ENCODE measurements at regions not wholly inside any gene's neighbourhood (a gene's known extent, or its start where the extent isn't known, plus 50 kb on each side); places are given as distances from the start of the nearest gene placed in this dataset.

DNA sequence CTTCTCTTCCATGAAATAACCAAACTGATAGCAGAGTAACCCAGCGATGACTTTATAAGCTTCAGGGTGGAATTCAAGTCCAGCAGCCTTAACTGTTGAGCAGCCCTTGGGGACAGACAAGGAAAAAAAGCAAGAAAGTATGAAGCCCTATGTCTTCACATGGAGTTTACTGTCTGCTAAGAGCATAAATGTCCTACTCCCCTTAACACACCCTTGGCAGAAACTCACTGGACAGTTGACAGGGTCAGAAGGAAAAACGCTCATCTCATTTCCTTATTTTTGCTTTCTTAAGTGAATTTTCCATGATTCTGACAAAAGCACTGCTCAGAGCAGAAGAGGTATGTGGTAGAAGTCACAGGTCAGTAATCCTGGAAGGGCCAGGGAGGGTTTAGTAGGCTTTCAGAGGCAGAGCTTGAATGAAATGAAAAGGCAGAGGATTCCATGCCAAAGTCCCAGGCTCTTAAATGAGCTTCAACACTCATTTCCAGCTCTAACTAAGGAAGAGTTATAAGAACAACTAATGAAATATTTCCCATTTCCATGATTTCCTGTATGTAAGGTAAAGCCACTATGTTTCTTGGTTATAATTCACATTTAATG, 683.3 kb upstream of the KLHL29 start:
- no peak for DNase-seq

DNA sequence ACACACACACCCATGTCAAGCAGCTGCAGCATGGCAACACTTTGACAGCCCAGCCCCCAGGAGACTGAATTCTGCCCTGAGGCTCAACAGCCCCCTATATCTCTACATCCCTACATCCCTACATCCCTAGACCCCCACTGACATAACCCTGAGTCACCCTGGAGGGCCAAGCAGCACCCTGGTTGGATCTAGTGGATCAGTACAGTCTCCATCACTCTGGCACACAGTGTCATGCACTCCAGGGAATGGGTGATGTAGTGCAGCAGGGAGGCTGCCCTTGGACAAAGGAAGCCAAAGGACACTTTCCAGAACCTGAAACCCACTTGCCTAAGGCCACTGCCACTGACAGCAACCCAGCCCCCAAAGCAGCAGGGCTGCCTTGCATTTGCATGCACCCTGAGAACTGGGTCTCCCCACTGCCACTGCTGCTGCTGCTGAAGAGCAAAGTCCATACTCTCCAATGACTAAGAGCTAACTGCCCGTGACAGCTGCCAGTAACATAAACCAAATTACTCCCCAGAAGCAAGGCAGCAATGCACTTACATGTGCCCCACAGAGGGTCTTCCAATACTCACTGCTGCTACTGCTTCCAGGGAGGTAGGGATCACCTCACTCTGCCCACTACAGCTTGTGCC, 681.6 kb upstream of the KLHL29 start:
- DNase-seq: no peak

DNA sequence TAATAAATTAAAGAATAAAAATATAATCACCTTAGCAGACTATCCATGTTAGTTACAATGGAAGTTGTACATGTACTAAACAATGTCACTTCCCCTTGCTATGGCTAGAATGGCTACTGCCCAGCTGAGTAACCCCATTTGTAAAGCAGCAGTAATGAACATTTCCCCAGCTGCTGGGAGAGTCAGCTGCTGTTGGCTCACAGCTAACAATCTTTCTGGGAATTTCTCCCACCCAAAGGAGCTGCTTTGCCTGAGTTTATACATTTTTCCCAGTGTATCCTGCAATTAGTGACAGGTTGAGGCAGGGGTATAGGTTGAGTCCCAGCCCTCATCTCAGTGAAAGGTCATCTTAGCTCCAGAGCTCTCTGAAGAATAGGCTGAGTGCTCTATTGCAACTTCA, 665.6 kb upstream of the KLHL29 start:
- DNase-seq: no peak

DNA sequence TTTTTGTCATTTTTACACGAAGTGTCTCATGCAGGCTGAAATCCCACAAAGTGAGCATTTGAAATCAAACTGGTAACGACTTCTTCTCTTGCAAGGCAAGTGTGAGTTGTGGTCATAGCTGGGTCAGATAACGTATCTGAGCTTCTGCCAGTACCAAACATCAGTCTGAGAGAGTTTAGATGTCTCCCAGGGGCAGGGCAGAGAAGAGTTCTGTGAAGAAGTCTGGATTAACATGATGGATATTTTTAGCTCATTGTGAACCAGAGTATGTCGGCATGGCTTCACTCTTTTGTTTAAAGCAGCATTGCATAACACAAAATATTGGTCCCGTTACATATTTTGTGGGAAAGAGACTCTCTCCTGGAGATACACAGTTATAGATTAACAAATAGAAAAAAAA, 655.5 kb upstream of the KLHL29 start:
- no peak for DNase-seq

DNA sequence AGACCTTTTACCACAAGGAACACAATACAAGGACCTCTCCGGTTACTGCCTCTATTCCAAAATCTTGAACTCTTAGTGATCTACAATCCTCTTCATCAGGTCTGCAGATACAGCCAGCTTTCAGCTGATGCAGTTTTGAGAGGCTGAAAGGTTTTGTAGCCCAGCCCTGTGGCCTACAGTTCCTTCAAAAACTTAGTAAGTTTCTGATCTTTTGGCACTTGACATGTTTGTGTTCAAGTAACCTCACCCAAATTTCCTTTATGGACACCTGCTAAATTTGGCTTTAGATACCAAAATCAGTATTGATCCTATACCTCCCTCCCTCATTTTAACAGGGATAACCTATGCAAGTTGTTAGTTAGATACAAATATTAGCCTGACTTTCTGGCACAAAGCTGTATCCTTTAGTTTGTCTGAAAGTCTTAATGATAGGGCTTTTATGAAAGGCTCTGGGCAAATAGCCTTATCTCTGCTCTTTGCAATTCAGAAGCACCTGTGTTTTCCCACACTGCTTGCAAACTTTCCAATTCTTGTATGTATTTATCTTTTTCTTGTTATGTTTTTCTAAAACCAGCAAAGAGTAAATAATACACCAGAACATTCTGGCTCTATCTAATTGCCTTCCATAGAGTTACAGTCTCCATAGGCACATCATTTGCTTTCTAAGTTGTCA, 650.5 kb upstream of the KLHL29 start:
- no peak for DNase-seq

DNA sequence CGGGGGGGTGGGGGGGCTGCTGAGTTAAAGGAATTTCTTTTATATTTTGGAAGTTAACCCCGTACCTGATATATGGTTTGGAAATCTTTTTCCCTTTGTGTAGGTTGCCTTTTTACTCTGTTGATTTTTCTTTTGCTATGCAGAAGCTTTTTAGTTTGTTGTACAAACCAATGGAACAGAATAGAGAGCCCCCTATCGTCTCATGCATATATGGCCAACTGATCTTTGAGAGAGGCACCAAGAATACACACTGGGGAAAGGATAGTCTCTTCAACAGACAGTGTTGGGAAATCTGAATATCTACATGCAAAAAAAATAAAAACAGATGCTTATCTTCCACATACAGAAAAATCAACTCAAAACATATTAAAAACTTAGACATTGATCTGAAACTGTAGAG, 647.8 kb upstream of the KLHL29 start:
- DNase-seq: no peak

DNA sequence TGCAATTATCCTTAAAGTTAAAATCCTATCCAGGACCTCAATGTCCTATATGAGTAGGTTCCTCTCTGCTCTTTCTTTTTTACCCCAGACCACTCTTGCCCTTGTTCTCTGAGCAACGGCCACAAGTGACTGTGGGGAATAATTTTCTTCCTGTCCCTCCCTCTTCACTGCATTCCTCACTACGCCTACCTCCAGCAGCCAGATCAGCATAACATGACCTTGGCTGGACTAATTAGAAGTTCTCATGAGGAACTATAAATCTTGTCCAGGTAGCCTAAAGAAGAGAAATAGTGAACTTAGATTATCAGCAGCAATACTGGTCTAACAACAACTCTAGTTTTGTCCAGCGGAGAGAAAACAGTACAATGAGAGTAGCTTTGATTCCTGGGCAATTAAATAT, 643.8 kb upstream of the KLHL29 start:
- no peak for DNase-seq

DNA sequence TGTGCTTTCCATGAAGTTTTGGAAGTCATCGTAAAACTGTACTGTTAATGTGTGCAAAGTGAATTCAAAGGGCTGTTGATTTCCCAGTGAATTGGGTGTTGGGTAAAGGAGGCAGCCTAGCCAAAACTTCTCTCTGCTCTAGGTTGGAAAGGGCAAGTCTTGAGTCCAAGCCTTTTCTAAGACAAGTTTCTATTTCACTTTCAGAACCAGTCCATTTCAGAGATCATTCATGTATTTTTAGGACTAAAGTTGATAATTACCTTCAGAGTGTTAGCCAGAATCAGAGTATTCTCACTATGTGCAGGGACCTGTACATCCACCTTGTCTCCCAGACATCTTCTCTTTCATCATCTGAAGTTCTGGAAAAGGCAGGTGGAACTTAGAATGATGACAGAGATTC, 636.1 kb upstream of the KLHL29 start:
- DNase-seq: no peak

DNA sequence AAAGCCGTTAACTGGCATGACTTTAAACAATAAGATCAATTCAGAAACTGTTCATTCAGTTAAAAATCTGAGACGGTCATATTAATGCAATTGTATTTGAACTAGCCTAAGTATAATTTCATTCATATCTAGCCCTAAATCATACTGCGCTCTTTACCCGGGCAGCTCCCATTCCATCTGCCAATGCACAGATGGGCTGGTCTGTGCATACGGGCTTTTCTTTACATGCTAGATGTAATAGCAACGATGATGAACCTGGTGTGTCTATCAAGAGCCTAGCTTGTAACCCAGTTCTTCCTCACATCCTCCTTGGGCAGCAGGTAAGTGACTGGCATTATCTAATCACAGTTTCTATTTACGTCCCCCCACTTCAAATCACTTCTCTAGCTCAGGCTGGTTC, 631.5 kb upstream of the KLHL29 start:
- DNase-seq: no peak

DNA sequence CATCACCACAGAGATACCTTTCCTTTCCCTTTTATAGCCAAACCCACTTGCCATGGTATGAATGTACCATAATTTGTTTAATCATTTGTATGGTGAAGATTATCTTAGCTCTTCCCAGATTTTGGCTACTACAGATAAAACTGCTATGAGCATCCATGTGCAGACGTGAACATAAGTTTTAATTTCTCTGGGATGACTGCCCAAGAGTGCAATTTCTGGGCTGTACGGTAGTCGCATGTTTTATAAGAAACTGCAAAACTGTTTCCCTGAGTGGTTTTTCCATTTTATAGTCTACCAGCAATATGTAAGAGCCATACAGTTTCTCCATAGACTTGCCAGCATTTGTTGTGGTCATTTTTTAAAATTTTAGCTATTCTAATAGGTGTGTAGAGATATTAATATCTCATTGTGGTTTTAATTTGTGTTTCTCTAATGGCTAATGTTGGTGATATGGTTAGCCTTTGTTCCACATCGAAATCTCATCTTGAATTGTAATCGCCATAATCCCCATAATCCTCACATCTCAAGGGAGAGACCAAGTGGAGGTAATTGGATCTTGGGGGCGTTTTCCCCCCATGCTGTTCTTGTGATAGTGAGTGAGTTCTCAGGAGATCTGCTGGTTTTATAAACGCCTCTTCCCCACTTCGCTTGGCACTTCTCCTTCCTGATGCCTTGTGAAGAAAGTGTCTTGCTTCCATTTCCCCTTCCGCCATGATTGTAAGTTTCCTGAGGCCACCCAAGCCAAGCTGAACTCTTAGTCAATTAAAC, 628.5 kb upstream of the KLHL29 start:
- no peak for DNase-seq

DNA sequence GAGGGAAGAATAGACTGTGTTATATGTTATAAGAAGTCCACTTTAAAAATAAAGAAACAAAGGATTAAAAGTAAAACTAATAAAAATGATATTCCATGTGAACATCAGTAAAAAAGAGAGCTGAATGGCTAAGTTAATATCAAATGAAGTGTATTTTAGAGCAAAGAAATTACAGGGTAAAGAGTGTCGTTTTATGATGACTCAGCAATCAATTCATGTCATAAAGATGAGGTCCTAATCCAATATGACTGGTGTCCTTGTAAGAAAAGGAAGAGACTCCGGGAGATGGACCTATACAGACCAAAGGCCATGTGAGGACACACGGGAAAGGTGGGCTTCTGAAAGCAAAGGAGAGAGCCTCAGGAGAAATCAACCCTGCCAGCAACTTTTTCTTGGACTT, 615.5 kb upstream of the KLHL29 start:
- no peak for DNase-seq

DNA sequence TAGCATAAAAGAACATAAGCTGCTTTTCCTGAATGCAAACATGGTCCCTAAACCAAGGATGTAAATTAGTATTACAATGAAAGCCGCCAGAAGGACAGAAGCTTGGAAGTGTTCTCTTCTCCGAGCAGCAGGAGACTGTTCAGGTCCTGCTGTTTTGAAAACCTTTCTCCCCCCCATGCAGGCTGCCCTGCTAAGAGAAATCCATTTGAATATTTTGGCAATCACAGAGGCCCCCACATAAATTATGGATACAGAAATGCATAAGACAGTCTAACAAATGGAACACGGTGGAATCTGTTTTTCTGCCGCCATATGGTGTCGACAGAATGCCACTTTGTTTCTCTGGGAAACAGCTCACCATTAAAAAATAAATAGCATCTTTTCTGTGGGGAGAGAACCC, 600.4 kb upstream of the KLHL29 start:
- DNase-seq: no peak

DNA sequence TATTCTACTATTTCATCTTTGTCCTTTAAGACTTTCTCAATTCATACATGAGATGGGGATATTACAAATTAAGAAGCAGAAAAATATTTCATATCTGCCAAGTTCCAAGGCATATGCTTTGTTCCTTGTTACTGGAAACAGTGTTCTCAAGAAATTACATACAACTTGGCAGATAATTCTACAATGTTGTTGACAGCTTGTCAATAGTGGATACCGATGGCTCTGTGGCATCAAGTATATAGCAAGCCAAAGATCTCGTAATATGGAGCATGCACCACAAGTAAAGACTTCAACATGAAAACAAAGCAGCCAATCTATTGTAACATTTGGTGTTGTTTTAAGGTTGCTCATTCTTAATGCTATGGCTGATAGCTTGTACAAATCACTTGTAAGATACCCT, 598.2 kb upstream of the KLHL29 start:
- no peak for DNase-seq

DNA sequence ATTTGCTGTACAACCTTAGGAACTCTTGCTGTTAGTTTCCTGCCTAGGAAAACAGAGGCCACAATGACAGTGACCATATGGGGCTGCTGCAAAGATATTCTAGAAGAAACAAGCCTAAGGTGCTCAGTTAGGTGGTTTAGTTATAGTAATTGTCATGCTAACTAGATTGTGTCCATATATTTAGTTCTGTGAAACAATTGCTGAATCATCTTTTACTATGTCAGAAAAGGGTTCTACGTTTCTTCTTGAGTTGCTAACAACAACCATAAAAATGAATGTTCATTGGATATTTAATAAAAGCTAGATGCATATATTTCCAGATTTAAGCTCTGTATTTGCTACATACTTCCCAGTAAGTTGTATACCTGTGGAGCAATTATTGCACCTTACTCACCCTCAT, 597.2 kb upstream of the KLHL29 start:
- no peak for DNase-seq

DNA sequence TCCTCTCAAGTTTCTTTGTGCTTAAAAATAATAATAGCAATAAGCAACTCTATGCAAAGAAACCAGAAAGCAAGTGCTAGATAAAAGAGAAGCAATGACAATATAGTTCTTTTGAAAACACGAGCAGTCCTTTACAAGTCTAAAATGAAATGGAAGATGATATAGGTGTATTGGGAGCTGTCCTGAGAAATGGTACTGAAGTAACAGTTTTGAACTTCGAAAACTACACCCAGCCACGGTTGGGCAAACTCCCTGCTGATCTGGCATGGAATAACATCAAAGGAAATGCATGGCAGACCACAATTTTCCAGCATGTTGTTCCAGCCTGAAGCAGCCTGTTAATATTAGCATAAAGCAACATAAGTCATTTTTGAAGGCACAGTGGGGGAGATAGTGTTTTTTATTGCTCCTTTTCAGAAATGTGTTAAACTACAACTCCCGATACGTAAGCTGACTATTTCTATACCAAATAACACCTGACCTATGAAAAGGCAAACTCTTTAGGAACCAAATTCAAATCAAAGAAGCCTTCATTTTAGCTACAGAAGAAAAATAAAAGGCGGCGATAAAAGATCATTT, 596.1 kb upstream of the KLHL29 start:
- no peak for DNase-seq

DNA sequence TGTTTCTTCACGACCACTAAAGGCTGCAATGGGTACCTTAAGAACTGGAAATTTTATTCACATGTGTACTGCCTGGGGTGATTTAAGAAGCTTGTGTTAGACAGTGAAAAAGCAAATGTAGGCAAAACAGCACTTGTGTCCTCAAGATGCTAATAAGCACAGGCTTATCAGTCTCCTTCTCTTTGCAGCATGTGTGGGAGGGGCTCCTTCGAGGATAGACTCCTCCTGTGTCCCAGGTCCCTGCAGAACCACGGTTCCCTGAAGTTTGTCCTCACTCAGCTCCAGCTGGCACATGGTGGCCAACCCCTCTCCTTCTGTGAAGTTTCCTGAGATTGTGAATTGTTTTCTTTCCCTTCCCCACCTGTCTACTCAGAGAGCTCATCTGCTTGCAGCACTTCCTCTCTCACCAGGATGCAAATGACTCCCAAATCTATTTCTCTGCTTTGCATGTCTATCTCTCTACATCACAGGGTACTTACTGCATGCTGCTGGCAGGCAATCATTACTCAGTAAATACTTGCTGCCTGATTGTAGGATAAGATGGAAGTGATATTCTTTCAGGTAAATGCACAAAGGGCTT, 589.6 kb upstream of the KLHL29 start:
- DNase-seq: no peak

DNA sequence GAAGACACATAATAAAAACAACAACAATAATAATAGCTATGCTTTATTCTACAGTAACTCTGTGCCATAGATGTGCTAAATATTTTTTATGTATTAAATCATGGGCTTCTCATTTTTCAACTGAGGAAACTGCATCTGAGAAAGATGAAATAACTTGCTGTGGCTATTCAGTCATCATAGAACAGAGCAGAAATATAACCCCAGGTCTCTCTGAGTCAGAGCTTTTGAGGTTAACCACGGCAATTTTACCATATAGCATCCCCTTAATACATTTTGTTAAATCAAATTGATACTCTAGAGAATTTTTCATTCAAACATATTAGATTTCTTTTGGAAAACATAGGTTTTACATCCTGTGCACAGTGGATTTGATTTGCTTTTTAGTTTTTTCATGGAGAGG, 586.6 kb upstream of the KLHL29 start:
- no peak for DNase-seq

DNA sequence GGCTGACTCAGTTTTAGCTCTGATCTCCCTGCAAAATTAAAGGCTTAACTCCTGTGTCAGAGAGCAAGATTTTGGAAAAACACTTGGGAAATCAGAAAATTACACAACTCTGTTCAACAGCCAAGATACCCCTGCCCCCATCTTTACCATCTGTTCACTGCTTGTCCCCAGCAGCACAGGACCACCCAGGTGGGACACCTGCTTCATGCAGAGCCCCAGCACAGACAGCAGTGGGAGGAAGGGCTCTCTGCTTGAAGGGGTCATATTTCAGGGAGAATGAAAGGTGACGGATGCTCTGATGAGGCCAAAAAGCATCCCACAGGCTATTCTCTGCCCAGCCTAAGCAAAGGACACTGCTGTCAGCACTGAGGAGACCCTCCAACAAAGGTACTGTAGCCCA, 584.6 kb upstream of the KLHL29 start:
- no peak for DNase-seq

DNA sequence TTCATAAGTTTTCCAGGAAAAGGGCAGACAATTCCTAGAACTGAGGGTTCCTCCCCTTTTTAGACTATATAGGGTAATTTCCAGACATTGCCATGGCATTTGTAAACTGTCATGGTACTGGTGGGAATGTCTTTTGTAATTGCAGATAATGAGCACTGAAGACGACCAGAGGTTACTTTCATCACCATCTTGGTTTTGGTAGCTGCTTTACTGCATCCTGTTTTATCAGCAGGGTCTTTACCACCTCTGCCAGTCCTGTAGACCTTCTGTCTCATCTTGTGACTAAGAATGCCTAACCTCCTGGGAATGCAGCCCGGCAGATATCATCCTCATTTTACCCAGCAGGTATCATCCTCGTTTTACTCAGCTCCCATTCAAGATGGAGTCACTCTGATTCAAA, 583.9 kb upstream of the KLHL29 start:
- DNase-seq: no peak

DNA sequence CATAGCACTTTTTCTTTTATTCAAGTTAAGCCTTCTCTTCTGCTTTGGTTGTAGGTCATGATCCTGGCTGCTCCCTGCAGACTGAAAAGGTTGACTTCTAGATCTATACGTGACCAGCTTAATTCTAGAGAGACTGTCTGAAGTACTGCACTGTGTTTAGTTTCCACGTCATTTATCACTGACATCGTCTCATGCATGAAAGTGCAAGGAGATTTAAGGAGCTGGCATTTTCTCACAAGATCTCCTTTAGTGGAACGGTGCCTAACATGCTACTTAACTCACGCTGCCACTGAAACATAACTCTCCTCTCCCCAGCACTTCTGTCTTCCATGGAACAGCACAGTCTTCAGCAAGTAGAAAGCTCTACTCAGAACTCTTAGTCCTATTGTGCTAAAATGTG, 583.0 kb upstream of the KLHL29 start:
- DNase-seq: no peak

DNA sequence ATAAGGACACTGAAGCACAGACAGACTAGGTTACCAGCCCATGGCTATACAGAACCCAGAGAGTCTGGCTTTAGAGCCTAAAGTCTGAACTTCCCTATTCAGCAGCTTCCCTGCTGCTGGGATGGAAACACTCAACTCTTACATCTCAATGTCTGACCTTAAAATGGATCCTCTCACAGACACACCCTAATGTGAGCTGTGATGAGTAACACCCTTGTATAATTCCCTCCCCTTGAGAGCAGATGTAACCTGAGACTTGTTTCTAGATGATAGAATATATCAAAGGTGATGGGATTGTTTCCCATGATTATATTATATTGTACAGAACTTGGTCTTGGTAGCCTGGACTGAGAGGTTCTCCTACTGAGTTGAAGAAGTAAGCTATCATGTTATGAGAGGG, 577.1 kb upstream of the KLHL29 start:
- DNase-seq: no peak

DNA sequence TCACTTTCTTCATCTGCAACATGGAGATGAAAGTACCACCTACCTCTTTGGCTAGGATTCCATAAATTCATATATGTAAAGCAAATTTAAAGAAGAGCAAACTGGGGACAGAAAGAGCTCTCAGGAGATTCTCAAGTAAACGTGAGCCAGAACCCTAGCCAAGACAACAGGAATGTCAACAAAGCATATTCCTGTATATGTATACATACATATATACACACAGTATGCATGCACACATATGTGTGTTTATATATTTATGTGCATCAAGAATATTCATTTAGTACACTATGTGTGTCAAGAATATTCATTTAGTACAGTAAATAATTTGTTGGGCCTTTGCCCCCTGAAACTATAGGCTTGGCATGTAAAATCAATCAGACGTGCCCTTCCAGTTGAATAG, 574.4 kb upstream of the KLHL29 start:
- no peak for DNase-seq

DNA sequence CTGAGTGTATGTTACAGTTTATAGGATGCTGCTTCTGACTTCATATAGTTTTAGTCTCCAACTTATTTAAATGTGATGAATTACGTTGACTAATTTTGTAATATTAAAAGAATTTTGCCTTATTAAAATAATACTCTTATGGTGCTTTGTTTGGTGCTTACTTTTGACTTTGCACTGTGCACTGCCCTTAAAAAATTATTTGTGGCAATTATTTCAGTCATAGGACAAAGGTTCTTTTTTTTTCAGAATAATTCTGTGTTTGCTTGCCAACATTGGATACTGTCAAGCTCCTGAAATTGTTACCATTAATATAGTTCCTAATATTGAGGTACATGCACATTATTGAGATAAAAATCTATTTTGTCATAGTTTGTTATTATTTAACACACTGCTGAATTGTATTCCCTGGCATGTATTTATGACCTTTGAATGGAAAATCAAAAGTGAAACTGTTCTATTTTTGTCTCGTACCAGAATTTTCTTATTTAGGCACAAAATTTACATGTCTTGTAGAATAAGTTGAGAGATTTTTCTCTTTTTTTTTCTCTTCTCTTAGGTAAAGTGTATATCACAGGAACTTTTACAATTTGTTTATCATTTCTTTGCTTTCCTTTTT, 572.8 kb upstream of the KLHL29 start:
- no peak for DNase-seq

Data from activated naive CD4-positive, alpha-beta T cell treated with anti-CD3 and anti-CD28 coated beads, Interleukin-2, amount 50 U/mL, for 16 hours (primary cell).